Left ventricle myocardium inferior (tissue), 1 donor: ENCODE measurements at regions not wholly inside any gene's neighbourhood (a gene's known extent, or its start where the extent isn't known, plus 50 kb on each side); places are given as distances from the start of the nearest gene placed in this dataset.

Experiments used
- DNase-seq: peaks from one replicate; pipeline ENCODE4 v3.0.0-alpha.2; 2020
- H3K27ac ChIP-seq: fragments of 200-600 bp; replicated peaks from 2 replicates; pipeline ENCODE4 v1.8.0; 2021
- H3K27me3 ChIP-seq: fragments of 200-600 bp; 2 replicates; pipeline ENCODE4 v1.8.0; 2021; ENCODE audit warnings: low read depth
- H3K36me3 ChIP-seq: fragments of 200-600 bp; 2 replicates; pipeline ENCODE4 v1.8.0; 2021
- H3K4me1 ChIP-seq: fragments of 200-600 bp; 2 replicates; pipeline ENCODE4 v1.8.0; 2021
- H3K4me3 ChIP-seq: fragments of 200-600 bp; 2 replicates; pipeline ENCODE4 v1.8.0; 2021; ENCODE audit warnings: mild to moderate bottlenecking, moderate library complexity
- H3K9me3 ChIP-seq: fragments of 200-600 bp; replicated peaks from 2 replicates; pipeline ENCODE4 v1.8.0; 2021
- intact Hi-C: fragments of 100-400 bp; cut with micrococcal nuclease; formaldehyde crosslinking; loops from one replicate; pipeline ENCODE4 v1.11.0; 2022
- TF ChIP-seq, protein P1 (sequence below): fragments of 200-600 bp; IDR thresholded peaks from 2 replicates; pipeline ENCODE4 v1.8.0; 2021; ENCODE audit warnings: antibody characterized with exemption, mild to moderate bottlenecking, borderline replicate concordance
- donor health status: DM: no; HTN: yes; CAD: no; lungs with severe emphysema.

DNA sequence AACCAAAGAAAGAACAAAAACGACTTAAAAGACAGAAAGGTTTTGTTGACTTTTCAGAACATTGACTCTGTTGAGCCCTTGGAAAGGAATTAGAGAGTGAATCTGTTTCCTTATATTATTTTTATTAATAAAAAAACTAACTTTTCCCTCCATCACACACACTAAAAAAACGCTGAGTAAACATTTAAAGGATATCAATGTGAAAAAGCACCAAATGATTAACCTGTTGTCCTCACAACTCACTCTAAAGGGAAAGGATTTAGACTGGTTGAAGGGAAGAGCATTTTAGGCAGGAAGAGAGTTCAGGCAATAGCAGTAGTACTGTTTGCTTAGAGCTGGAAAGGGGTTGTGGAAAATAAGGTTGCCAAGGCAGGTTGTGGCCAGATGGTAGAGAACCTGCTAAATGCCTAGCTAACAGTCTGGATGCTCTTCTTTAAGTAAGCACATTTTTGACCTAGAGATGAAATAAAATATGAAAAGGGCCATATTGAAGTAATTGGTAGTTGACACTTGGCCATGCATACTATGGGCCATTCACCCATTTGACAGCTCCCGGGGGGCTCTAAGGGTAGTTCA, 98.0 kb upstream of the NDP start:
- H3K4me3 ChIP-seq, result no peak overlapping the region
- TF ChIP-seq, protein P1, sequence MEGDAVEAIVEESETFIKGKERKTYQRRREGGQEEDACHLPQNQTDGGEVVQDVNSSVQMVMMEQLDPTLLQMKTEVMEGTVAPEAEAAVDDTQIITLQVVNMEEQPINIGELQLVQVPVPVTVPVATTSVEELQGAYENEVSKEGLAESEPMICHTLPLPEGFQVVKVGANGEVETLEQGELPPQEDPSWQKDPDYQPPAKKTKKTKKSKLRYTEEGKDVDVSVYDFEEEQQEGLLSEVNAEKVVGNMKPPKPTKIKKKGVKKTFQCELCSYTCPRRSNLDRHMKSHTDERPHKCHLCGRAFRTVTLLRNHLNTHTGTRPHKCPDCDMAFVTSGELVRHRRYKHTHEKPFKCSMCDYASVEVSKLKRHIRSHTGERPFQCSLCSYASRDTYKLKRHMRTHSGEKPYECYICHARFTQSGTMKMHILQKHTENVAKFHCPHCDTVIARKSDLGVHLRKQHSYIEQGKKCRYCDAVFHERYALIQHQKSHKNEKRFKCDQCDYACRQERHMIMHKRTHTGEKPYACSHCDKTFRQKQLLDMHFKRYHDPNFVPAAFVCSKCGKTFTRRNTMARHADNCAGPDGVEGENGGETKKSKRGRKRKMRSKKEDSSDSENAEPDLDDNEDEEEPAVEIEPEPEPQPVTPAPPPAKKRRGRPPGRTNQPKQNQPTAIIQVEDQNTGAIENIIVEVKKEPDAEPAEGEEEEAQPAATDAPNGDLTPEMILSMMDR, result no peak

DNA sequence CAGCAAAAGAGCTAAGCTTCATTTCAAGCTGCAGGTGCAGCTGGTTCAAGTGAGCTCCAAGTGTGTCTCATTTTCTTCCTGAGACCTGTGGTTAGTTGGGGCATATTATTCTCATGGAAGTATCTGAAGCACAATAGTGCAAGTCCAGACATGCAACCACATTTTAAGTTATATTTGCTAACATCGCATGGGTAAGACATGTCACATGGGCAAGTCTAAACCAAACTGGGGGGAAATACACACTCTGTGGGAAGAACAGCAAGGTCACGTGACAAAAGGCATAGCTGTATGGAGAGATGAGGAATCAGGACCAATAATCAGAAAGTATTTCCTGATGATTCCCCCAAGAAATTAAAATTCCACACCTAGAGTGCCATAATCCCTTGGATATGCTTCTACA, 94.9 kb upstream of the NDP start:
- no peaks in the 10 kb centered on the region for H3K4me1 ChIP-seq
- intact Hi-C loops, result no loop called here
- H3K36me3 ChIP-seq, result no peaks in the 10 kb centered on the region
- TF ChIP-seq, protein P1, result no peak
- no peak overlapping the region for H3K4me3 ChIP-seq
- no peaks in the 10 kb centered on the region for H3K9me3 ChIP-seq
- no peak for DNase-seq
- H3K27ac ChIP-seq, result no peak overlapping the region
- no peaks in the 10 kb centered on the region for H3K27me3 ChIP-seq

More for the DNA sequence above, 98.0 kb upstream of the NDP start:
- DNase-seq, result no peak
- no peaks in the 10 kb centered on the region for H3K9me3 ChIP-seq
- H3K27me3 ChIP-seq, result no peaks in the 10 kb centered on the region
- intact Hi-C loops, result no loop called here
- H3K27ac ChIP-seq, result no peak overlapping the region
- H3K36me3 ChIP-seq, result no peaks in the 10 kb centered on the region
- H3K4me1 ChIP-seq, result no peaks in the 10 kb centered on the region

DNA sequence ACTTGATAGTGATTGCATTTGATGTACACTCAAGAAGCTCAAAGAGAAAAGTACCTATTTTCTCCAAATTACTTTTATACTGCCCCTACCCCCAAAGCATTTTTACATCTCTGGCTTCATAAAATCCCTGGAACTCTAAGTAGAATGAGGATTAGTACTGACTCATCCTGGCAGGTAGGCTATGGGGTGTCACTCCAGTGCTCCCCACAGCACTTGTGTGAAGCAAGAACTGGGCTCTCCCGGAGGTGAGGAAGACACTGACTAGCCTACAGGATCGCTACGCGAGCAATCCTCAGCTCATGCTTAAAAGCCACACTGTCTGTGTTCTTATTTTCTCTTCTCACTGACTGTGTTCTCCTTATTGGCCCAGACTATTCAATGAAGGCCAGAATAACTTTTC, 90.4 kb upstream of the NDP start:
- intact Hi-C loops, result no loop called here
- H3K27ac ChIP-seq, result no peak overlapping the region
- H3K36me3 ChIP-seq, result no peaks in the 10 kb centered on the region

GRCh38 chrX:44062840-44063239, 89.7 kb upstream of the NDP start:
- Histone ChIP-seq H3K4me3 (no peak overlapping the region), H3K27me3 (no peaks in the 10 kb centered on the region), H3K36me3 (no peaks in the 10 kb centered on the region), H3K27ac (no peak overlapping the region), H3K9me3 (no peaks in the 10 kb centered on the region), H3K4me1 (no peaks in the 10 kb centered on the region)
- intact Hi-C loops, result no loop called here
- no peak for DNase-seq
- TF ChIP-seq, protein P1, result no peak

More for the DNA sequence above, 90.4 kb upstream of the NDP start:
- H3K4me3 ChIP-seq, result no peak overlapping the region
- H3K9me3 ChIP-seq, result no peaks in the 10 kb centered on the region
- TF ChIP-seq, protein P1, result no peak
- DNase-seq, result no peak
- no peaks in the 10 kb centered on the region for H3K4me1 ChIP-seq
- no peaks in the 10 kb centered on the region for H3K27me3 ChIP-seq

- H3K27ac ChIP-seq, result no peak overlapping the region
- intact Hi-C loops, result no loop called here
- no peak overlapping the region for H3K4me3 ChIP-seq
- H3K36me3 ChIP-seq, result no peaks in the 10 kb centered on the region
- no peaks in the 10 kb centered on the region for H3K27me3 ChIP-seq
- TF ChIP-seq, protein P1, result no peak
- DNase-seq, result no peak
- no peaks in the 10 kb centered on the region for H3K9me3 ChIP-seq
- H3K4me1 ChIP-seq, result no peaks in the 10 kb centered on the region
Measured at GRCh38 chrX:44061968-44062614, 88.9 kb upstream of the NDP start.
